HepG2 (cell line): ENCODE measurements at regions not wholly inside any gene's neighbourhood (a gene's known extent, or its start where the extent isn't known, plus 50 kb on each side); places are given as distances from the start of the nearest gene placed in this dataset.

Experiments used
- ATAC-seq: fragments of 200-7000 bp; cut with Tn5 transposase; 3 replicates; pipeline ENCODE4 v1.9.1; 2020; ENCODE audit warnings: mild to moderate bottlenecking, moderate library complexity
- BruUV-seq: library from RNA; stranded (reverse); fragments of 400-500 nt; replicated peaks from 2 replicates; lab custom pipeline; 2021; lab: Mats Ljungman, UMichigan
- CTCF ChIA-PET: fragments of 300-600 bp; formaldehyde crosslinking; extraction: SDS; loops from one replicate; lab custom pipeline; 2021; ENCODE audit warnings: low total read pairs, inconsistent platforms, low intra/inter-chr PET ratio; lab: Yijun Ruan, JAX
- POLR2A ChIA-PET: fragments of 350-600 bp; sonication (Branson Sonifier 250); formaldehyde crosslinking; loops from one replicate; lab custom pipeline; 2020; ENCODE audit warnings: antibody characterized with exemption, inconsistent platforms; lab: Yijun Ruan, JAX
- DNase-seq: peaks from one replicate; pipeline ENCODE4 v3.0.0-alpha.2; 2015; ENCODE audit warnings: low spot score
- FAIRE-seq: peaks from 3 replicates; lab custom pipeline; 2011; peaks lifted over from hg19 to GRCh38; lab: Jason Lieb, UNC
- H2AFZ ChIP-seq: one replicate; pipeline ENCODE4 v1.6.1; 2011; ENCODE audit warnings: low read length, inconsistent platforms
- H3K27ac ChIP-seq: fragments of 300-600 bp; 3 replicates; pipeline ENCODE4 v1.8.0; 2011; ENCODE audit warnings: mixed run types, mild to moderate bottlenecking, mixed read lengths, low read length, inconsistent platforms; ENCODE audit not compliant: insufficient read depth; ENCODE audit errors: extremely low read length
- H3K27me3 ChIP-seq, 2 experiments: fragments of 200-600 bp in 1 of 2; 2 replicates in 1 of 2; 3 replicates in 1 of 2; pipeline versions ENCODE4 v1.6.0 to v1.8.0; 2011; ENCODE audit warnings: low read length in 2 of 2, mild to moderate bottlenecking in 2 of 2, moderate library complexity in 2 of 2, inconsistent platforms in 1 of 2; ENCODE audit not compliant: insufficient read depth in 2 of 2, control insufficient read depth in 1 of 2
- H3K36me3 ChIP-seq, 2 experiments: fragments of 200-600 bp in 1 of 2; replicated peaks in 1 of 2; 2 replicates in 1 of 2; 3 replicates in 1 of 2; pipeline versions ENCODE4 v1.5.1 to v1.8.0; 2011; ENCODE audit warnings: low read length in 2 of 2, inconsistent platforms in 1 of 2; ENCODE audit not compliant: insufficient read depth in 2 of 2, control insufficient read depth in 1 of 2
- H3K4me1 ChIP-seq: 2 replicates; pipeline ENCODE4 v1.5.1; 2012; ENCODE audit warnings: low read length, inconsistent platforms; ENCODE audit not compliant: insufficient read depth
- H3K4me2 ChIP-seq: 2 replicates; pipeline ENCODE4 v1.6.0; 2011; ENCODE audit warnings: low read depth, low read length, inconsistent platforms
- H3K4me3 ChIP-seq, 3 experiments: fragments of 200-600 bp in 1 of 3; sonication (generic), shearing (Covaris generic) in 1 of 3; replicated peaks in 1 of 3; 2 replicates each; pipeline ENCODE4 v1.5.1; 2011 to 2016; ENCODE audit warnings: low read length in 3 of 3, inconsistent platforms in 2 of 3, low read depth in 2 of 3, mild to moderate bottlenecking in 2 of 3, control low read depth in 1 of 3, mixed read lengths in 1 of 3; ENCODE audit not compliant: insufficient read depth in 1 of 3
- H3K79me2 ChIP-seq: one replicate; pipeline ENCODE4 v1.6.1; 2011; ENCODE audit warnings: low read length, inconsistent platforms; ENCODE audit not compliant: insufficient read depth
- H3K9ac ChIP-seq: 2 replicates; pipeline ENCODE4 v1.6.0; 2011; ENCODE audit warnings: mild to moderate bottlenecking, low read depth, low read length, inconsistent platforms; ENCODE audit not compliant: insufficient read depth
- H3K9me3 ChIP-seq: 2 replicates; pipeline ENCODE4 v1.5.1; 2012; ENCODE audit warnings: mild to moderate bottlenecking, low read length
- H4K20me1 ChIP-seq: 2 replicates; pipeline ENCODE4 v1.6.0; 2011; ENCODE audit warnings: inconsistent platforms, mild to moderate bottlenecking, low read length, moderate library complexity; ENCODE audit not compliant: insufficient read depth
- HOXA3 ChIP-seq: sonication (generic); formaldehyde crosslinking; IDR thresholded peaks from 2 replicates; pipeline ENCODE4 v1.5.0; 2020; ENCODE audit warnings: missing genetic modification reagents
- JUND ChIP-seq: sonication (generic); formaldehyde crosslinking; IDR thresholded peaks from 2 replicates; pipeline ENCODE4 v1.8.0; 2022; ENCODE audit warnings: mild to moderate bottlenecking, missing genetic modification reagents
- MEF2D ChIP-seq: sonication (generic); formaldehyde crosslinking; IDR thresholded peaks from 2 replicates; pipeline ENCODE4 v1.5.1; 2020; ENCODE audit warnings: mild to moderate bottlenecking, missing genetic modification reagents
- MIER2 ChIP-seq: IDR thresholded peaks from 2 replicates; pipeline ENCODE4 v1.6.1; 2016; ENCODE audit warnings: missing biosample characterization, missing genetic modification reagents
- NFKBIZ ChIP-seq: IDR thresholded peaks from 2 replicates; pipeline ENCODE4 v1.6.1; 2018; ENCODE audit warnings: missing genetic modification reagents, missing compliant biosample characterization
- NFYC ChIP-seq: IDR thresholded peaks from 2 replicates; pipeline ENCODE4 v1.6.1; 2016; ENCODE audit warnings: missing genetic modification reagents, missing compliant biosample characterization
- SIN3A ChIP-seq: IDR thresholded peaks from 2 replicates; pipeline ENCODE4 v1.6.1; 2011; ENCODE audit warnings: low read depth, mild to moderate bottlenecking, control low read depth, low read length, borderline replicate concordance
- SRSF4 ChIP-seq: fragments of 200-400 bp; formaldehyde crosslinking; IDR thresholded peaks from one replicate; pipeline ENCODE4 v1.6.1; 2018; ENCODE audit warnings: mild to moderate bottlenecking, low read depth, low read length, moderate library complexity; ENCODE audit not compliant: poor library complexity, severe bottlenecking
- STAG1 ChIP-seq: sonication (generic); formaldehyde crosslinking; IDR thresholded peaks from 2 replicates; pipeline ENCODE4 v1.4.0; 2020; ENCODE audit warnings: missing genetic modification reagents
- TBP ChIP-seq: sonication (generic); formaldehyde crosslinking; IDR thresholded peaks from 2 replicates; pipeline ENCODE4 v1.5.0; 2020; ENCODE audit warnings: missing genetic modification reagents
- ZFX ChIP-seq: sonication (generic); formaldehyde crosslinking; IDR thresholded peaks from 2 replicates; pipeline ENCODE4 v1.4.0; 2020; ENCODE audit warnings: mild to moderate bottlenecking, low read depth, missing genetic modification reagents, moderate library complexity
- ZMAT3 ChIP-seq: sonication (generic); formaldehyde crosslinking; conservative IDR thresholded peaks from 2 replicates; pipeline ENCODE4 v1.7.0; 2021; ENCODE audit warnings: missing genetic modification reagents
- ZNF230 ChIP-seq: sonication (generic); formaldehyde crosslinking; IDR thresholded peaks from 2 replicates; pipeline ENCODE4 v1.4.0; 2020; ENCODE audit warnings: mild to moderate bottlenecking, missing genetic modification reagents
- ZNF768 ChIP-seq: sonication (generic); formaldehyde crosslinking; IDR thresholded peaks from 2 replicates; pipeline ENCODE4 v1.4.0; 2020; ENCODE audit warnings: missing genetic modification reagents
- ZNF780A ChIP-seq: sonication (generic); formaldehyde crosslinking; IDR thresholded peaks from 2 replicates; pipeline ENCODE4 v1.8.0; 2022; ENCODE audit warnings: mild to moderate bottlenecking, missing genetic modification reagents, moderate library complexity
- ZNF839 ChIP-seq: sonication (generic); formaldehyde crosslinking; IDR thresholded peaks from 2 replicates; pipeline ENCODE4 v1.4.0; 2020; ENCODE audit warnings: missing genetic modification reagents, mild to moderate bottlenecking, borderline replicate concordance
- WGBS: methylation state at CpG from one replicate; pipeline ENCODE4 v1.1.6; 2017; ENCODE audit warnings: low lambda C conversion rate; 5-methylcytosine and 5-hydroxymethylcytosine counted together
- in situ Hi-C: cut with HindIII; loops from 2 replicates; pipeline ENCODE4 v1.10.0; 2017; ENCODE audit warnings: low pct_unique_long_range_greater_than_20kb; ENCODE audit not compliant: extremely low pct_ligation_motif_present
- intact Hi-C: fragments of 100-400 bp; cut with micrococcal nuclease; formaldehyde crosslinking; loops from one replicate; pipeline ENCODE4 v1.10.0; 2022; ENCODE audit not compliant: unreplicated experiment
- TF ChIP-seq, protein P1 (sequence below): sonication (generic); formaldehyde crosslinking; IDR thresholded peaks from 2 replicates; pipeline ENCODE4 v1.8.0; 2022; ENCODE audit warnings: missing genetic modification reagents, mild to moderate bottlenecking, borderline replicate concordance
- TF ChIP-seq, protein P2 (sequence below): sonication (generic); formaldehyde crosslinking; IDR thresholded peaks from one replicate; pipeline ENCODE4 v1.5.1; 2020; ENCODE audit warnings: mild to moderate bottlenecking, missing genetic modification reagents; ENCODE audit errors: not compliant biosample characterization

- no peaks in the 10 kb centered on the region for H3K79me2 ChIP-seq
- H3K36me3 ChIP-seq = no peaks in the 10 kb centered on the region
- ATAC-seq (no peak), DNase-seq (no peak), FAIRE-seq (no peak)
- no peak overlapping the region for H3K9ac ChIP-seq
- 0% methylated on average over 1 of the region's 1 CpG for WGBS
- in situ Hi-C loops (no loop called here), intact Hi-C loops (no loop called here)
- no peaks in the 10 kb centered on the region for H3K27me3 ChIP-seq
- ChIA-PET POLR2A (no interaction called here), CTCF (no interaction called here)
- no peak overlapping the region for H3K4me2 ChIP-seq
- TF ChIP-seq ZNF780A (CRISPR knock-in tag) = no peak
- TF ChIP-seq, protein P1, sequence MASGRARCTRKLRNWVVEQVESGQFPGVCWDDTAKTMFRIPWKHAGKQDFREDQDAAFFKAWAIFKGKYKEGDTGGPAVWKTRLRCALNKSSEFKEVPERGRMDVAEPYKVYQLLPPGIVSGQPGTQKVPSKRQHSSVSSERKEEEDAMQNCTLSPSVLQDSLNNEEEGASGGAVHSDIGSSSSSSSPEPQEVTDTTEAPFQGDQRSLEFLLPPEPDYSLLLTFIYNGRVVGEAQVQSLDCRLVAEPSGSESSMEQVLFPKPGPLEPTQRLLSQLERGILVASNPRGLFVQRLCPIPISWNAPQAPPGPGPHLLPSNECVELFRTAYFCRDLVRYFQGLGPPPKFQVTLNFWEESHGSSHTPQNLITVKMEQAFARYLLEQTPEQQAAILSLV (CRISPR knock-in tag) = no peak
- TF ChIP-seq ZFX = no peak
- TF ChIP-seq STAG1 (CRISPR knock-in tag) = no peak
- no peak for TF ChIP-seq SIN3A
- TF ChIP-seq ZNF768 = no peak
- no peak for TF ChIP-seq SRSF4
- no peak for TF ChIP-seq ZNF839 (CRISPR knock-in tag)
- TF ChIP-seq, protein P2, sequence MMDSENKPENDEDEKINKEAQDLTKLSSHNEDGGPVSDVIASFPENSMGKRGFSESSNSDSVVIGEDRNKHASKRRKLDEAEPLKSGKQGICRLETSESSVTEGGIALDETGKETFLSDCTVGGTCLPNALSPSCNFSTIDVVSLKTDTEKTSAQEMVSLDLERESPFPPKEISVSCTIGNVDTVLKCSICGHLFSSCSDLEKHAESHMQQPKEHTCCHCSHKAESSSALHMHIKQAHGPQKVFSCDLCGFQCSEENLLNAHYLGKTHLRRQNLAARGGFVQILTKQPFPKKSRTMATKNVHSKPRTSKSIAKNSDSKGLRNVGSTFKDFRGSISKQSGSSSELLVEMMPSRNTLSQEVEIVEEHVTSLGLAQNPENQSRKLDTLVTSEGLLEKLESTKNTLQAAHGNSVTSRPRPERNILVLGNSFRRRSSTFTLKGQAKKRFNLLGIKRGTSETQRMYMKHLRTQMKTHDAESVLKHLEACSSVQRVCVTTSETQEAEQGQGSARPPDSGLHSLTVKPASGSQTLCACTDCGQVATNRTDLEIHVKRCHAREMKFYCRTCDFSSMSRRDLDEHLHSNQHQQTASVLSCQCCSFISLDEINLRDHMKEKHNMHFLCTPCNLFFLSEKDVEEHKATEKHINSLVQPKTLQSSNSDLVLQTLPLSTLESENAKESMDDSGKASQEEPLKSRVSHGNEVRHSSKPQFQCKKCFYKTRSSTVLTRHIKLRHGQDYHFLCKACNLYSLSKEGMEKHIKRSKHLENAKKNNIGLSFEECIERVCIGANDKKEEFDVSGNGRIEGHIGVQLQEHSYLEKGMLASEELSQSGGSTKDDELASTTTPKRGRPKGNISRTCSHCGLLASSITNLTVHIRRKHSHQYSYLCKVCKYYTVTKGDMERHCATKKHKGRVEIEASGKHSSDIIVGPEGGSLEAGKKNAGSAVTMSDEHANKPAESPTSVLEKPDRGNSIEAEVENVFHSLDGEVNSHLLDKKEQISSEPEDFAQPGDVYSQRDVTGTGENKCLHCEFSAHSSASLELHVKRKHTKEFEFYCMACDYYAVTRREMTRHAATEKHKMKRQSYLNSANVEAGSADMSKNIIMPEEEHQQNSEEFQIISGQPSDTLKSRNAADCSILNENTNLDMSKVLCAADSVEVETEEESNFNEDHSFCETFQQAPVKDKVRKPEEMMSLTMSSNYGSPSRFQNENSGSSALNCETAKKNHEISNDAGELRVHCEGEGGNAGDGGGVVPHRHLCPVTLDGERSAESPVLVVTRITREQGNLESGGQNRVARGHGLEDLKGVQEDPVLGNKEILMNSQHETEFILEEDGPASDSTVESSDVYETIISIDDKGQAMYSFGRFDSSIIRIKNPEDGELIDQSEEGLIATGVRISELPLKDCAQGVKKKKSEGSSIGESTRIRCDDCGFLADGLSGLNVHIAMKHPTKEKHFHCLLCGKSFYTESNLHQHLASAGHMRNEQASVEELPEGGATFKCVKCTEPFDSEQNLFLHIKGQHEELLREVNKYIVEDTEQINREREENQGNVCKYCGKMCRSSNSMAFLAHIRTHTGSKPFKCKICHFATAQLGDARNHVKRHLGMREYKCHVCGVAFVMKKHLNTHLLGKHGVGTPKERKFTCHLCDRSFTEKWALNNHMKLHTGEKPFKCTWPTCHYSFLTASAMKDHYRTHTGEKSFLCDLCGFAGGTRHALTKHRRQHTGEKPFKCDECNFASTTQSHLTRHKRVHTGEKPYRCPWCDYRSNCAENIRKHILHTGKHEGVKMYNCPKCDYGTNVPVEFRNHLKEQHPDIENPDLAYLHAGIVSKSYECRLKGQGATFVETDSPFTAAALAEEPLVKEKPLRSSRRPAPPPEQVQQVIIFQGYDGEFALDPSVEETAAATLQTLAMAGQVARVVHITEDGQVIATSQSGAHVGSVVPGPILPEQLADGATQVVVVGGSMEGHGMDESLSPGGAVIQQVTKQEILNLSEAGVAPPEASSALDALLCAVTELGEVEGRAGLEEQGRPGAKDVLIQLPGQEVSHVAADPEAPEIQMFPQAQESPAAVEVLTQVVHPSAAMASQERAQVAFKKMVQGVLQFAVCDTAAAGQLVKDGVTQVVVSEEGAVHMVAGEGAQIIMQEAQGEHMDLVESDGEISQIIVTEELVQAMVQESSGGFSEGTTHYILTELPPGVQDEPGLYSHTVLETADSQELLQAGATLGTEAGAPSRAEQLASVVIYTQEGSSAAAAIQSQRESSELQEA (CRISPR knock-in tag) = no peak
- no peak for TF ChIP-seq HOXA3 (CRISPR knock-in tag)
- no peak for TF ChIP-seq JUND (CRISPR knock-in tag)
- no peak for TF ChIP-seq MEF2D (CRISPR knock-in tag)
- no peak for TF ChIP-seq NFYC
- no peak for TF ChIP-seq TBP (CRISPR knock-in tag)
- TF ChIP-seq ZNF230 (CRISPR knock-in tag) = no peak
- TF ChIP-seq ZMAT3 (CRISPR knock-in tag) = no peak
- TF ChIP-seq NFKBIZ = no peak
- TF ChIP-seq MIER2 = no peak
- H3K27ac ChIP-seq = no peak overlapping the region
- H3K9me3 ChIP-seq = peaks cover 42% of the 10 kb centered on the region
- no peak overlapping the region for H3K4me3 ChIP-seq
- H3K4me1 ChIP-seq = no peaks in the 10 kb centered on the region
- H4K20me1 ChIP-seq = no peaks in the 10 kb centered on the region
- H2AFZ ChIP-seq = no peak overlapping the region
- BruUV-seq = no TSS peak
Observed at GRCh38 chr16:64321066-64321465, 800.8 kb downstream of the CDH11 start.
